ENCODE measurements at regions not wholly inside any gene's neighbourhood (a gene's known extent, or its start where the extent isn't known, plus 50 kb on each side); places are given as distances from the start of the nearest gene placed in this dataset.
"Not testable (repeated sequence)": the region's sequence is repeated elsewhere in the genome, so short reads cannot be mapped to it uniquely, and the experiment has no call there.

GRCh38 chr7:6990426-6991152, 164.5 kb upstream of the CCZ1B start:
- not testable (repeated sequence) for DNase-seq (ENCODE audit: low spot score)

- DNase-seq (ENCODE audit: low spot score) = peak; percentile 81
These were observed 165.1 kb upstream of the CCZ1B start for GRCh38 chr7:6991169-6991611.

- not testable (repeated sequence) for DNase-seq (ENCODE audit: low spot score)
These were observed 165.6 kb upstream of the CCZ1B start for GRCh38 chr7:6991686-6992085.

GRCh38 chr7:6992133-6992532, 166.1 kb upstream of the CCZ1B start:
- not testable (repeated sequence) for DNase-seq (ENCODE audit: low spot score)

GRCh38 chr7:6995026-6995425, 169.0 kb upstream of the CCZ1B start:
- DNase-seq (ENCODE audit: low spot score) = not testable (repeated sequence)

GRCh38 chr7:6995493-6996289, 169.6 kb upstream of the CCZ1B start:
- DNase-seq (ENCODE audit: low spot score) = not testable (repeated sequence)

- not testable (repeated sequence) for DNase-seq (ENCODE audit: low spot score)
These were observed 173.1 kb upstream of the CCZ1B start for GRCh38 chr7:6999067-6999666.

- no peak for DNase-seq (ENCODE audit: low spot score)
These were observed 176.5 kb upstream of the CCZ1B start for GRCh38 chr7:7002418-7003062.

GRCh38 chr7:7005303-7005702, 177.0 kb upstream of the C1GALT1 start:
- no peak for DNase-seq (ENCODE audit: low spot score)

- not testable (repeated sequence) for DNase-seq (ENCODE audit: low spot score)
These were observed 176.4 kb upstream of the C1GALT1 start for GRCh38 chr7:7005949-7006348.

GRCh38 chr7:7011241-7011640, 171.1 kb upstream of the C1GALT1 start:
- DNase-seq (ENCODE audit: low spot score) = not testable (repeated sequence)

- not testable (repeated sequence) for DNase-seq (ENCODE audit: low spot score)
These were observed 170.6 kb upstream of the C1GALT1 start for GRCh38 chr7:7011751-7012150.

GRCh38 chr7:7014827-7015595, 167.3 kb upstream of the C1GALT1 start:
- DNase-seq (ENCODE audit: low spot score) = no peak

GRCh38 chr7:7017707-7018280, 164.6 kb upstream of the C1GALT1 start:
- DNase-seq (ENCODE audit: low spot score) = no peak

- DNase-seq (ENCODE audit: low spot score) = no peak
These were observed 164.1 kb upstream of the C1GALT1 start for GRCh38 chr7:7018290-7018689.

- DNase-seq (ENCODE audit: low spot score) = no peak
These were observed 150.1 kb upstream of the C1GALT1 start for GRCh38 chr7:7032221-7032620.

GRCh38 chr7:7035851-7036250, 146.5 kb upstream of the C1GALT1 start:
- no peak for DNase-seq (ENCODE audit: low spot score)

GRCh38 chr7:7042286-7042893, 140.0 kb upstream of the C1GALT1 start:
- DNase-seq (ENCODE audit: low spot score) = peak; percentile 8

- DNase-seq (ENCODE audit: low spot score) = no peak
These were observed 137.5 kb upstream of the C1GALT1 start for GRCh38 chr7:7044806-7045205.

- no peak for DNase-seq (ENCODE audit: low spot score)
These were observed 134.1 kb upstream of the C1GALT1 start for GRCh38 chr7:7048213-7048612.
